GM12872 (cell line): ENCODE measurements at regions not wholly inside any gene's neighbourhood (a gene's known extent, or its start where the extent isn't known, plus 50 kb on each side); places are given as distances from the start of the nearest gene placed in this dataset.

Experiments used
- CTCF ChIP-seq: IDR thresholded peaks from 3 replicates; pipeline ENCODE4 v1.5.1; 2011; ENCODE audit warnings: low read depth, mild to moderate bottlenecking, low read length, moderate library complexity; ENCODE audit not compliant: insufficient read depth

GRCh38 chr10:29829776-29830175 is 195.0 kb upstream of the SVIL start:
- no peak for TF ChIP-seq CTCF

GRCh38 chr10:29828956-29829355 is 194.2 kb upstream of the SVIL start:
- TF ChIP-seq CTCF, result no peak

- no peak for TF ChIP-seq CTCF
These were observed 193.7 kb upstream of the SVIL start for GRCh38 chr10:29828440-29828894.

- TF ChIP-seq CTCF, result no peak
These were observed 192.7 kb upstream of the SVIL start for GRCh38 chr10:29827512-29827911.

GRCh38 chr10:29826801-29827450 is 192.2 kb upstream of the SVIL start:
- no peak for TF ChIP-seq CTCF

GRCh38 chr10:29826221-29826620 is 191.4 kb upstream of the SVIL start:
- no peak for TF ChIP-seq CTCF

- TF ChIP-seq CTCF, result no peak
These were observed 188.8 kb upstream of the SVIL start for GRCh38 chr10:29823553-29824080.
